Fibroblast of lung (primary cell): ENCODE measurements at regions not wholly inside any gene's neighbourhood (a gene's known extent, or its start where the extent isn't known, plus 50 kb on each side); places are given as distances from the start of the nearest gene placed in this dataset.

ENCODE experiments used
- DNase-seq, 2 donors: peaks; one replicate each; pipeline versions ENCODE4 v3.0.0 to v3.0.0-alpha.2; 2010; ENCODE audit warnings: low read depth in 2 of 2
- H2AFZ ChIP-seq: 2 replicates; pipeline ENCODE4 v1.5.1; 2012; ENCODE audit warnings: low read length, control low read depth, inconsistent platforms
- H3K27ac ChIP-seq: 2 replicates; pipeline ENCODE4 v1.5.1; 2011; ENCODE audit warnings: low read length, control low read depth; ENCODE audit not compliant: insufficient read depth
- H3K27me3 ChIP-seq: 2 replicates; pipeline ENCODE4 v1.5.1; 2011; ENCODE audit warnings: mild to moderate bottlenecking, low read length; ENCODE audit not compliant: control insufficient read depth, insufficient read depth
- H3K36me3 ChIP-seq: 2 replicates; pipeline ENCODE4 v1.5.1; 2011; ENCODE audit warnings: low read length; ENCODE audit not compliant: control insufficient read depth, insufficient read depth
- H3K4me1 ChIP-seq: 2 replicates; pipeline ENCODE4 v1.5.1; 2011; ENCODE audit warnings: low read length; ENCODE audit not compliant: control insufficient read depth, insufficient read depth; ENCODE audit errors: extremely low read depth
- H3K4me2 ChIP-seq: 2 replicates; pipeline ENCODE4 v1.5.1; 2011; ENCODE audit warnings: low read length, control low read depth; ENCODE audit not compliant: insufficient read depth; ENCODE audit errors: extremely low read depth
- H3K4me3 ChIP-seq, 4 experiments: fragments of 200-600 bp in 1 of 4; sonication (generic) in 1 of 4; replicated peaks in 1 of 4; 2 replicates each; pipeline ENCODE4 v1.5.1; 2011 to 2016; ENCODE audit warnings: low read length in 4 of 4, low read depth in 3 of 4, mild to moderate bottlenecking in 3 of 4, control low read depth in 2 of 4, inconsistent platforms in 1 of 4, mixed read lengths in 1 of 4; ENCODE audit not compliant: insufficient read depth in 1 of 4; ENCODE audit errors: control extremely low read depth in 1 of 4
- H3K79me2 ChIP-seq: 2 replicates; pipeline ENCODE4 v1.5.1; 2012; ENCODE audit warnings: mild to moderate bottlenecking, low read length, inconsistent platforms; ENCODE audit not compliant: control insufficient read depth, insufficient read depth
- H3K9ac ChIP-seq: 2 replicates; pipeline ENCODE4 v1.5.1; 2011; ENCODE audit warnings: mild to moderate bottlenecking, low read length, control low read depth; ENCODE audit not compliant: insufficient read depth
- H3K9me3 ChIP-seq: 2 replicates; pipeline ENCODE4 v1.5.1; 2012; ENCODE audit warnings: low read depth, low read length; ENCODE audit not compliant: control insufficient read depth, insufficient read depth
- H4K20me1 ChIP-seq: 2 replicates; pipeline ENCODE4 v1.5.1; 2011; ENCODE audit warnings: low read length; ENCODE audit not compliant: control insufficient read depth, insufficient read depth; ENCODE audit errors: extremely low read depth
- EZH2 ChIP-seq: IDR thresholded peaks from 2 replicates; pipeline ENCODE4 v1.5.1; 2012; ENCODE audit warnings: low read length, control low read depth, mild to moderate bottlenecking; ENCODE audit errors: missing control alignments
- TF ChIP-seq, protein P1 (sequence below), 2 donors: IDR thresholded peaks in 1 of 2; conservative IDR thresholded peaks in 1 of 2; 1 replicate in 1 of 2; 2 replicates in 1 of 2; pipeline ENCODE4 v1.5.1; 2011 to 2012; ENCODE audit warnings: low read length in 2 of 2, control low read depth in 1 of 2, inconsistent platforms in 1 of 2, low read depth in 1 of 2, mild to moderate bottlenecking in 1 of 2

- Histone ChIP-seq H3K27ac (no peak overlapping the region), H3K4me2 (no peak overlapping the region), H3K79me2 (no peaks in the 10 kb centered on the region), H4K20me1 (no peaks in the 10 kb centered on the region), H3K4me1 (no peaks in the 10 kb centered on the region), H3K36me3 (no peaks in the 10 kb centered on the region), H2AFZ (no peak overlapping the region), H3K27me3 (no peaks in the 10 kb centered on the region), H3K9ac (no peak overlapping the region), H3K9me3 (no peaks in the 10 kb centered on the region), H3K4me3 (no peak overlapping the region)
- TF ChIP-seq EZH2 = no peak
- TF ChIP-seq, protein P1, sequence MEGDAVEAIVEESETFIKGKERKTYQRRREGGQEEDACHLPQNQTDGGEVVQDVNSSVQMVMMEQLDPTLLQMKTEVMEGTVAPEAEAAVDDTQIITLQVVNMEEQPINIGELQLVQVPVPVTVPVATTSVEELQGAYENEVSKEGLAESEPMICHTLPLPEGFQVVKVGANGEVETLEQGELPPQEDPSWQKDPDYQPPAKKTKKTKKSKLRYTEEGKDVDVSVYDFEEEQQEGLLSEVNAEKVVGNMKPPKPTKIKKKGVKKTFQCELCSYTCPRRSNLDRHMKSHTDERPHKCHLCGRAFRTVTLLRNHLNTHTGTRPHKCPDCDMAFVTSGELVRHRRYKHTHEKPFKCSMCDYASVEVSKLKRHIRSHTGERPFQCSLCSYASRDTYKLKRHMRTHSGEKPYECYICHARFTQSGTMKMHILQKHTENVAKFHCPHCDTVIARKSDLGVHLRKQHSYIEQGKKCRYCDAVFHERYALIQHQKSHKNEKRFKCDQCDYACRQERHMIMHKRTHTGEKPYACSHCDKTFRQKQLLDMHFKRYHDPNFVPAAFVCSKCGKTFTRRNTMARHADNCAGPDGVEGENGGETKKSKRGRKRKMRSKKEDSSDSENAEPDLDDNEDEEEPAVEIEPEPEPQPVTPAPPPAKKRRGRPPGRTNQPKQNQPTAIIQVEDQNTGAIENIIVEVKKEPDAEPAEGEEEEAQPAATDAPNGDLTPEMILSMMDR (conservative IDR thresholded peaks at IDR 0.05 in 1 of 2, IDR thresholded peaks at IDR 0.05 in 1 of 2; ENCODE audit: low read depth in 1 of 2, low read length in 2 of 2) = no peak
- DNase-seq = no peak
Observed at GRCh38 chrX:122203399-122203798, 980.7 kb upstream of the GRIA3 start.

DNA sequence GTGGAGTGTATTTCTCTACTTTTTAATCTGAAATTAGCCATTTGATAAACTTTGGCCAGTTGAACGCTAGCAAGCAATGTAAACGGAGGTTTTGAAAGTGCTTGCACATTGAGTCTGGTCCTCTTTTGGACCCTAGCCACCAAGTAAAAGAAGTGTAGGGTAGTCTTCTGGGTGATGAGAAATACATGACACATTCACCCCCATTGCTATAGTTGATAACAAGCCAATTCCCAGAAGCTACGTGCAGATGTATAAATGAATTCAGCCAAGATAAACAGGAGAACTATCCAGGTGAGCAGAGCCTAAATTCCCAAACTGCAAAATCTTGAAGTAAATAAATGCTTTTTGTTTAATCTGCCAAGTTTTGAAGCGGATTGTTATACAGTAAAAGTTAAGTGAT lies 965.4 kb upstream of the GRIA3 start:
- Histone ChIP-seq H3K4me2 (no peak overlapping the region), H3K9ac (no peak overlapping the region), H3K4me3 (no peak overlapping the region), H3K79me2 (no peaks in the 10 kb centered on the region), H3K36me3 (no peaks in the 10 kb centered on the region), H3K9me3 (no peaks in the 10 kb centered on the region), H4K20me1 (no peaks in the 10 kb centered on the region), H3K27me3 (no peaks in the 10 kb centered on the region), H3K4me1 (no peaks in the 10 kb centered on the region), H2AFZ (no peak overlapping the region), H3K27ac (no peak overlapping the region)
- peak in 1 of 2 donors; percentile 5 for DNase-seq
- no peak for TF ChIP-seq EZH2
- TF ChIP-seq, protein P1 (conservative IDR thresholded peaks at IDR 0.05 in 1 of 2, IDR thresholded peaks at IDR 0.05 in 1 of 2; ENCODE audit: low read depth in 1 of 2, low read length in 2 of 2) = no peak

GRCh38 chrX:122219226-122219625 lies 964.9 kb upstream of the GRIA3 start:
- H3K36me3 ChIP-seq = no peaks in the 10 kb centered on the region
- no peaks in the 10 kb centered on the region for H3K27me3 ChIP-seq
- H3K9me3 ChIP-seq = no peaks in the 10 kb centered on the region
- no peak overlapping the region for H3K4me3 ChIP-seq
- H3K27ac ChIP-seq = no peak overlapping the region
- no peak overlapping the region for H3K4me2 ChIP-seq
- H3K79me2 ChIP-seq = no peaks in the 10 kb centered on the region
- no peak overlapping the region for H2AFZ ChIP-seq
- no peak for TF ChIP-seq EZH2
- TF ChIP-seq, protein P1 (conservative IDR thresholded peaks at IDR 0.05 in 1 of 2, IDR thresholded peaks at IDR 0.05 in 1 of 2; ENCODE audit: low read depth in 1 of 2, low read length in 2 of 2) = no peak
- H3K4me1 ChIP-seq = no peaks in the 10 kb centered on the region
- no peak for DNase-seq
- no peaks in the 10 kb centered on the region for H4K20me1 ChIP-seq
- no peak overlapping the region for H3K9ac ChIP-seq
